ENCODE measurements at regions not wholly inside any gene's neighbourhood (a gene's known extent, or its start where the extent isn't known, plus 50 kb on each side); places are given as distances from the start of the nearest gene placed in this dataset.

GRCh38 chr7:26460351-26461085 is 168.9 kb downstream of the SNX10 start (continued):
- TF ChIP-seq KDM4A (IDR thresholded peaks at IDR 0.05; ENCODE audit: low read depth, low read length, severe bottlenecking) (no peak), CHD2 (IDR thresholded peaks at IDR 0.05; ENCODE audit: low read length) (no peak), EP300 (IDR thresholded peaks at IDR 0.05; ENCODE audit: borderline replicate concordance in 1 of 2, low read depth in 2 of 2, low read length in 2 of 2) (no peak), TAF1 (IDR thresholded peaks at IDR 0.05; ENCODE audit: low read depth, low read length) (no peak), RNF2 (IDR thresholded peaks at IDR 0.05; ENCODE audit: borderline replicate concordance, low read depth, low read length, missing control alignments, poor library complexity, severe bottlenecking) (no peak)
